ENCODE measurements at regions not wholly inside any gene's neighbourhood (a gene's known extent, or its start where the extent isn't known, plus 50 kb on each side); places are given as distances from the start of the nearest gene placed in this dataset.

DNA sequence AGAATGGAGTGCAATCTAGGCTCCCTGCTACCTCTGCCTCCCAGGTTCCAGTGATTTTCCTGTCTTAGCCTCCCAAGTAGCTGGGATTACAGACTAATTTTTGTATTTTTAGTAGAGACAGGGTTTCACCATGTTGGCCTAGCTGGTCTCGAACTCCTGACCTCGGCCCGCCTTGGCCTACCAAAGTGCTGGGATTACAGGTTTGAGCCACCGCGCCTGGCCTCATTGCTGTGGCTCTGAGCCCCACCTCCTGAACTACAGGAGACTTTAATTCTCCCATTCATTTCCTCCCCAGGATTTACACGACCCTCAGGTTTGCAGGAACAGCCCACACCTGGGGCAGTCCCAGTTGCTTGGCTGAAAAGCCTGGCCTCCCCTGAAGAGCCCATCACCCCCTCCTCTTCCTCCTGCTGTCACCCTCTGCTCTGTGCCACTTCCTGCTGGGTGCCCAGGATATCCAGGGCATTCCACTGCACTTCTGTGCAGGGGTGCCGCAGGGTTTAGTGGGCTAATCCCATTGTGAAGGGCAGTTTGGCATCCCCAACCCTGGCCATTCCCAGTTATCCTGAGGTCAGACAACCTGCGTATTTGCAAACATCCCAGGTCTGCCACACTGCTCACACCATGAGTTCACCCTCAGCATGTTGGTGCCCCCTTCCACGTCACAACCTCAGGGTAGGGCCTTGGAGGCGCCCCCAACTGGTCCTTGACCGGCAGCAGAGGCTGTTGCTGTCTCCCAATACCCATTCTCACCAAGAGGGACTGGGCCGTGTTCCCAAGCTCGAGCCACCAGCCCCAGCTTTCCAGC lies 265.0 kb upstream of the IRX4 start:
- ATAC-seq: no peak
- DNase-seq: no peak

DNA sequence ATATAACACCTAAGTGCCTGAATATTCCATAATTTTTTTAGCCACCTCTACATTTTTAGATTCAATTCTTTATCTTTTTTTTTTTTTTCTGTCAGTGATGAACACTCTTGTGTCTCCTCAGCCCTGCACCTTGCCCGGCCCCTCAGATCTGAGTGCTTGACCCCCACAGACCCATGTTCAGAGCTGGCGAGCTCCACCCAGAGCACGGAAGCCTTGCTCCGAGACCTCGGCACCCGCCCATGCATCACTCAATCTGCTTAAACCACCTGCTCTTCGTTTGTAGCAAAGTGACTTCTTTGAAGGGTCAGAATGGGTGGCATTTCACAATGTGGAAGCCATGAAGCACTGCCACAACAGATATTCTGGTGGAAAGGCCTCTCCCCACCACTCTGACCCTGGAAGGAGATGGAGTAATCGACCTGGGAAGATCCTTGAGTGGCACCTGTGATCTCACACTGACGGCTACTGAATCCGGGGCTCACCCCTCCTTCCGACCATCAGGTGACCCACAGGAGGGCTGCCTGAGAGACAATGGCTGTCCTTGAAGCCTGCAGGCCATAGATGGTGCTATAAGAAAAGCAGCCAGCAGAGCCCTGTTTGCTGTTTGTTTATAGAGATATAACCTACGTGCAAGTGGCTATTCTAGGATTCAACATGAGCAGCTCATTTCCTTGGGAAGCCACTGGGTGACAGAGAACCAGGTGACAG lies 261.1 kb upstream of the IRX4 start:
- no peak for DNase-seq
- ATAC-seq: no peak

DNA sequence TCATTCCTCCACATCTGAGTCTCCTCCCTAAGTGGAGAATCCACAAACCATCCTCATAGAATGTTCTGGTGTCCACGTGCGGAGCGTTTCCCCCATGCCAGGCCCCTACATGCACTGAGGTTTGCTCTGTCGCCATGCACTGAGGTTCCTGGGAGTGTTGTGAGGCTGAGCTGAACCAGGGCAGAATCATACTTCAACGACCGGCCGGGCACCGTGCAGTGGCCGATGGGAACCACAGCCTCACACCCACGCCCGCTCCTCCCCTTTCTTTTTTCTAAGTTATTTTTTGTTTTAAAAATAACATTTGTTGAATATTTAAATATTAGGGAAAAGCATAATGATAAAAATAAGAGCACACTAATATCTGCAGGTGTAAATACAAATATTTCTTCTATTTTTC lies 260.4 kb upstream of the IRX4 start:
- no peak for DNase-seq
- no peak for ATAC-seq

DNA sequence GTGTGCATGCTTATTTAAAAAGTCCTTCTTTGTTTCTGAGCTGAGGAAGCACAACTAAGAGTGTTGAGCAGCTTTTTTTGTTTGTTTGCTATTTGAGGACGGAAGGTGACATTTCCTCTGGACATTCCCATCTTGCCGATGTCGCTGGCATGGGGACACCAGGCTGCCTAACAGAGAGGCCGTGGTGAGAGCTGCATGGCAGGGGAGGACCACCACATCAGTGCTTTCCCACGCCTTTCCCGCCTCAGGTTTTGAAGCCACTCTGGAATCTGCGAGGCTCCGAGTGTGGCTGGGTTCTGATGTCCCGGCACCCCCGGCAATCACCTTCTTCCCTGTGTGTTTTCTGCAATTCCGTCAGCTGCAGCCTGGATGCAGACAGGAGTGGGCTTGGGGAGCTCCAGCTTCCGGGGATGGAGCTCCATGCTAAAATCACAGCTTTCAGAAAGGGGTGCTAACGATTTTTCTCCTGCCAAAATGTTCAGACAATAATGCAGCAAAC lies 259.8 kb upstream of the IRX4 start:
- ATAC-seq (no peak), DNase-seq (no peak)

DNA sequence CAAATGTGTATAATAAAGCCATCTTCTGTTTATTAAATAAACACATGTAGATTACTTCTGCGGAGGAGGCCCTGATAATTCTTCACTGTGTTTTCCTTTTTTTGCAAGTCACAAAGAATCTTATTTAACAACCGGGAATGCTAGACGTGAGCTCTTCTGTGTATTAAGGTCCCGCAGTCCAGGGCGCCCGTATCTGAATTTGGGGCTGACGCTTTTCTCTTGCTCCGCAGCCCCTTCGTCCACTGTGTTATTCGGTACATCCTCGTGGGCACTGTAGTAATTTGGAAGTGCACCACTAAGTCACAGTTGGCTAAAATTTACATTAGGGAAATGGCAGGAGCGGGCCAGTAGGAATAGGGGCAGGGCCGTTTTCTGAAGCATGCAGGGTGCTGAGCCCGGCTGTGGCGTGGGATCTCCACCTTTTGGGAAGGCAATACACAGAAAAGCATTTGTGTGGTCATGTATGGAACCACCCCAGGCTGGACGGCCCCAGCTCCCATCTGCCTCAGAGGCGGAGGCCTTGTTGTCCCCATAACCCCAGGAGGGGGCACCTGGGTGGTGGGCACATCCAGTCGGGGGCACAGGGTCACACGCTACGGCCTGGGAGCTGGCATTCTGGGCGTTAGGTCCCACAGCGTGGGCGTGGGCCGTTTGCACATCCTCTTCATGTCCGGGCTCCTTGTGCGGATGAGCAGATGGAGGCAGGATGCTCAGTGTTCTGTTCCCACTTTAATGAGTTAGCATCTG lies 258.7 kb upstream of the IRX4 start:
- ATAC-seq (no peak), DNase-seq (no peak)

DNA sequence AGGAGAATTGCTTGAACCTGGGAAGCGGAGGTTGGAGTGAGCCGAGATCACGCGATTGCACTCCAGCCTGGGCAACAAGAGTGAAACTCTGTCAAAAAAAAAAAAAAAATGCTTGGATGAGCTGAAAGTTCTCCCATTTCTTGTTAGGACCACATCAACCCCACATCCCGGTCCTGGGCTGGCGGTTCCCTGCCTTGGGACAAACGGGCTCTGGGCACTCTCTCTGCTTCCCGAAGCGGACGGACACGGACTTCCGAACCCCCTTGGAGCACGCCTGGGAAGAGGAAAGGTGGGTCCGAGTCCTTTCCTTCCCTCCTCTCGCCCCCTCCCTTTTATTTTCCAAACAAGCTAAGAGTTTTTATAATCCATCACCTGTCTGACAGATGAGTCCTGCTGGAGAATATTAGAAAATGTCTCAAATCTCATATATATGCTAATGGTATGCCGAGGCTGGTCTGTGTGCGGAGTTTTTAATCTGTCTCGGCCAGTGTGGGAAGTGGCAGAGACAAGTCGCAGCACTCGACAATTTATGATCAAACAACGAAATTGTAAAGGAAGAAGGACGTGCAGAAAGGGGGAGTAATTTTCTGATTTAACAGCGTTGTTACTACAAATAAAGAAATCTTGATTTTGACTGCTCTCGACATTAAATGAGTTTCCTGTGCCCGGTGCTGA lies 257.9 kb upstream of the IRX4 start:
- ATAC-seq (no peak), DNase-seq (no peak)

DNA sequence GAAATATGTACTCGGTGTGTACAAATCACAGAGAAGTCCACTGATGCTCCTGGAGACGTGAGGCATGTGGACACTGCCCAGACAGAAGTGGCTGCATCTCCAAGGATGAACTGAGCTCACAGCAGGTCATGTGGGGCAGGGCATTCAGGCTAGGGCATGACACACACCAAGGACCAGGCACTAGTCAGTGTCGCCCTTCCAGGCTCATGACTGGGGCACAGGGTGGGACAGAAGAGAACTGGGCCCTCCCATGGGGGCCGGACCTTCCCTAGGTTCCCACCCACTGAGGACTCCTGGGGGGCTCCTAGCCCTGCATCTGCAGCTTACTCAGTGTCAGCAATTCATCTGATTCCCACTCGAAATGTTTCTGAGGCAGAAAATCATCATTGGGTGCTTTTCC lies 256.8 kb upstream of the IRX4 start:
- DNase-seq (no peak), ATAC-seq (no peak)

DNA sequence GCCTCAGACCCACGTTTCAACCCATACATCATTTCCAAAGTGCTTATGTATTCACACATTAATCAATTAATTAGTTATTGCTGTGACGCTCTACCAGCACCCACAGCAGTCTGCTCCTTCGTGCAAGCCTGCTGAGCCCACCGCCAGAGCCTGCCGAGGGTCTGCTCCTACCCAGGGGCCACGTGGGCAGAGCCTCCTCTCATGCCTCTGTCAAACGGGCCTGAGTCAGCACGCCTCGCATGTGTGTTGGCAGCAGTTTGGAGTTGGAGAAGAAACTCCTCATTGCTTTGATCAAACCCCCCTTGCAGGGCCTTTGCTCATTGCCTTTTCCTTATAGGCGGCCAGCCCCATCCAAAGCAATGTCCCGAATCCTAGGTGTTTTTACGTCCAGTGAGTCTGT lies 256.2 kb upstream of the IRX4 start:
- ATAC-seq: no peak
- no peak for DNase-seq

DNA sequence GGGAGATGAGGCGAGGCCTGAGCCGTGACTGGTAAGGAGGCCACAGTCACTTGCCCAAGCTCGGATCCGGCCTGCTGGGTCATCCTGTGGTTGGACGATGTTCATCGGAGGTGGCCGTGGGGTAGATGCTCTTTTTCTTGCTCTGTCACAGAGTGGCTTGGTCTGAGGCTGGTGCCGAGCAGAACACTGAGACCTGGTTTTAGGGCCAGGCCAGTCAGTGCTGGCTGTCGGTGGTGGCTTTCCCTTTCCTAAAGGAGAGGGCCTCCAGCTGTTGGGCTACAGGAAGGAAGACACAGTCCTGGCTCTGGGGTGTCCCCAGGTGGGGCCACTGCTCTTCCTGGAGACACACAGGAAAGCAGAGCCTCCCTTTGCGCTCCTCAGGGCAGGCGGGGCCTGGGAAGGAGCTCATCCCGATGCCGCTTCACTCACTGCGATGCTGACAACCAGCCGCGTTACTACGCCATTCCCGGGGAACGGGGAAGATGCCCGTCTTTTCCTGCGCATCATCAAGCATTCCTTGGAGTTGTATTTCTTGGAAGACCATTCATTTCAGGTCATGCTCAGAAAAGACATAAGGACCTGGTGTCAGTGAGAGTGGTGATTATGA lies 254.8 kb upstream of the IRX4 start:
- no peak for DNase-seq
- no peak for ATAC-seq

DNA sequence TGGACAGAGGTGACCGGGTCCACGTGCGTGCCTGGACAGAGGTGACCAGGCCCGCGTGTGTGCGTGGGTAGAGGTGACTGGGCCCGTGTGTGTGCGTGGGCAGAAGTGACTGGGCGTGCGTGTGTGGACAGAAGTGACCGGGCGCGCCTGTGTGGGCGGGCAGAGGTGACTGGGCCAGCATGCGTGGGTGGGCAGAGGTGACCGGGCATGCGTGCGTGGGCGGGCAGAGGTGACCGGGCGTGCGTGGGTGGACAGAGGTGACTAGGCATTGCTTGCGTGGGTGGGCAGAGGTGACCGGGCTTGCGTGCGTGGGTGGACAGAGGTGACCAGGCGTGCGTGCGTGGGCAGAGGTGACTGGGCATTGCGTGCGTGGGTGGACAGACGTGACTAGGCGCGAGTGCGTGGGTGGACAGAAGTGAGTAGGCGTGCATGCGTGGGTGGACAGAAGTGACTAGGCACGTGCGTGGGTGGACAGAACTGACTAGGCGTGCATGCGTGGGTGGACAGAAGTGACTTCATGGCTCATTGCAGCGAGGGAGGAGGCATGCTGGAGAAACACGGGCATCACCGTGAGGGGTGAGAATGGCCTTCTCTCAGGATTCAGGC lies 254.1 kb upstream of the IRX4 start:
- no peak for ATAC-seq
- no peak for DNase-seq

DNA sequence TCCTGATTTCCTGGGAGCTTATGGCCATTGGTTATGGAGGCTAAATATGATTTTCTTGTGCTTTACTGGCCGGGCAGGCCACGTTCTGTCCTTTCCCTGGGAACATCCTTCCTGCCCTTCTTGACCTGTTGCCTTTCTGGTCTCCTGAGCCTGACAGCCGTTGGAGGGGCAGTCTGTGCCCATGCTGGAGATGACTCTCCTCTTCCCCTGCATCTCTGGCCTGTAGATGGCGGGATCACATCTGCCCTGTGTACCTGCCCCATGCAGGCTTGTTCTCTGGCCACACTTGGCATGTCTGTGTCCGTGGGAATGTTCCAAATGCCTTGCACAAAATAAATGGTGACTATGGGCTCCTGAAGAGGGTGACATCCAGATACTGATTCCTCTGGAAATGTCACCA lies 253.1 kb upstream of the IRX4 start:
- no peak for ATAC-seq

DNA sequence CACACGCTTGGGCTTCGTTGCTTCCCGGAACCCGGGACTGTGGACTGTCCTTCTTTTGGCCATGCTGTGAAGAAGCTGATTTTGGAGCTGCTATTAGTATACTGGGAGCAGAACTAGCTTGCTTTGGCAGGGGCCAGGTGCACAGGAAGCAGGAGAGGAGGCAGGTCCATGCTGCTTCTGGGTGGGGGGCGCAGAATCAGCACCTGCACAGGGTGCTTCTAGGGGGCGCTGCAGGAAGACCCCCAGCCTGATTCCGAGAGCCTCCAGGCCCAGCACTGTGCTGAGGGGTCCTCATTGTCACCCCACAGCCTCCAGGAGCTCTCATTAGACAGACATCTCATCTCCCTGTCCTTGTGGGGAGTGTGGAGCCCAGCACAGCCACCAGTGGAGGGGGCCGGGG lies 252.6 kb upstream of the IRX4 start:
- DNase-seq (no peak), ATAC-seq (no peak)

More for the DNA sequence above, 253.1 kb upstream of the IRX4 start:
- DNase-seq: no peak

DNA sequence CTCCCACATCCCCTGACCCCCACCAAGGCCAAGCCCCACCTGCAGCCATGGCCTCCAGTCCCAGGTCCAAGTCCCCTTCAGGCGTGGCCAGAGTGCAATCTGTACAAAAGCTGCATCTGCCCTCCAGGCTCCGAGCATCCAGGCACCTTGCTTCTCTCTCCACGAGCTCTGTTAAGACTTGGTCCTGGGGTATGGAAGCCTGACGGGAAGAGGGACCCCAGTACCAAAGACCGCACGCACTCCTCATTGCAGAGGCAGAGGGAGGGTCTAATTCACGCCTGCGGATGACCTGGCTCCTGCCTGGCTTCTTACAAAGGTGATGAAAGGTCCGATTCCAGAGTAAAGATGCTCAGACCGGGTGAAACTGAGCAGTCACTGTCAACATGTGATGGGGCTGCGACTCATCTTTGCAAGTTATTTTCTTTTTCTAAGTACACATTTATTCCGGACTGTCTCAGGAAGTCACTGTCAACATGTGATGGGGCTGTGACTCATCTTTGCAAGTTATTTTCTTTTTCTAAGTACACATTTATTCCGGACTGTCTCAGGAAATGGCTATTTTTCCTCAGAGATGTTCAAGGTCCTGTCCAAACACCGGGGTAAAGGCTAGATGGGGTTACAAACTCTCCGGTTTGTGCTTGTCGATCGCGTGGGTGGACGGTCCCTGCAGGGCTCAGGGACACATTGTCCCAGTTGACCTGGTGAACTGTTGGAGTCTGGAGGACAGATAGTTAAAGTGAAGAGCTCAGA lies 252.0 kb upstream of the IRX4 start:
- no peak for ATAC-seq

DNA sequence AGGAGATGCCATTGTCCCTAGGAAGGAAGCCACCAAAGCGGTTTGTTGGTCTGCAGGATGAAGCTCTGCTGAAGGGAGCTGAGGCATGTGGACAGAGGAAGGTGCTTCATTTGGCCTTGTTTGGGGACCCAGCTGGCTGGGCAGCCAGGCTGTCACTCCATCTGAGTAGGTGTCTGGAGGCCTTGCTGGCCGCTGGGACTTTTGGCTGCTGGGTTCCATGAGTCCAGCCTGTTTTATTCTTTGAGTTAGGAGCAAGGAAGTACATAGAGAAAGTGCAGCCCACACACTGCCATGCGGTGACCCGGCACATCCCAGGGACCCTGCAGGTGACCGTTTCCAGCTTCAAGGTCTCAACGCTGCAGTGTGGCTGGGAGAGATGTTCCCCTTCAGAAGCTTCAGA lies 251.2 kb upstream of the IRX4 start:
- ATAC-seq (no peak), DNase-seq (no peak)

More for the DNA sequence above, 252.0 kb upstream of the IRX4 start:
- no peak for DNase-seq

DNA sequence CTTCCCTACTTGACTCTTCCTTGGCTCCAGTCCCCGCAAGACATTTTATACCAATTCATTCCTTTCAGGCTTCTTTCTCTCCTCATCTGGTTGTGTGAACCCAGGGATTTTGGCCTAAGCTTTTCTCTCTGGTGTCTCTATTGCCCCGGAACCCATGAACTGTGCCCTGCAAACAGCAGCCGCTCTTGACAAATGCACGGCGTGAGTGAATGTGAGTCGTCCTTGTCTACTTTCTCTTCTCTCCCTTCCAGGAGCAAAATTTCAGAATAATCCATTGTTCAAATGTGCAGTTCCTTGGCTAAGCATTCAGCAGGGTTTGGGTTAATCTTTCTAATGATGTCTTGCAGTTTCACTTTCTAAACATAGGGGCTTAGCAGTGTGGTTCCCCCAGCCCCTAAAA lies 250.4 kb upstream of the IRX4 start:
- DNase-seq: no peak
- ATAC-seq: no peak

DNA sequence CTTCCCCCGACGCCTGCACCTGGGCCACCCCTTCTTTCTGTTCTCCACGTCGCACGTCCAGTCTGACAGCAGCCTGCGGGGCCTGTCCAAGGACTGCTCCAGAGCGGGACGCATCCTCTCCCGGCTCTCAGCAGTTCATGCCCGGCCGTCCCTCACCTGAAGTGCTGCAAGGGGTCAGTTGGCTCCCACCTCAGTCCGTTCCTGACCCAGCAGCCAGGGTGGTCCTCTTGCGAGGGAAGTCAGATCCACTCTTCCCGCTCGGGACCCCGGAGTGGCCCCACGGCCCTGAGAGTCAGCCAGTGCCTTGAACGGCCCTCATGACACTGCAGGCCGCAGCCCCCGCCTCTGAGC lies 249.7 kb upstream of the IRX4 start:
- DNase-seq (no peak), ATAC-seq (no peak)

DNA sequence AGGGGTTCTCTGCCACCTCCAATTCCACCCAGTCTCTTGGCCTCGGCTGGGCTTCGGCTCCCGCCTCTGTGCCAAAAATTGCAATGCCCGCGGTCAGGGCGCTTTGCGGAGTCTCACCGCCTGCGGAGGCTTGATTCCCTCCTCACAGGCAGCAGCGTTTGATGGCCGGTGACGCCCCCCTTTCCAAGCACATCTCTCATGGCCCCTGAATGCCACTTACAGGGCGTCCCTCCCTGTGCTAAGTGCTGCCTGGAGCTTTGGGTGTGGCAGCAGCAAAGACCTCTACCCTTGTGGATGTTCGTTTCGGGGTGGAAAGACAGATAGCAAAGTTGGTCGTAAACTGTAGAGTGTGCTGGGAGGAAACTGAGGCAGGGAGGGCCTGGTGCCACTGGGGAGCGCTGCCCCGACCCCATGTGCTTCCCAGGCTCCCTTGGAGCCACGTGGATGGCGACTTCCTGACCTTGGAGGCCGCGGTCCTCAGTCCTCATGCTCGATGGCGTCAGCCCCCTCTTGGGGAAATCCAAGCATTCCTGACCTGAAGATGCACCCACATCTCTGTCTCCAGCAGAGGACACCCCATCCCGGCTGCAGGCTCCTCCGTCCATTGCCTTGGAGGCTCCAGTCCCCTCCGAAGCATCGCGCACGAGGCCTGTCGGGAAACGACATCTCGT lies 249.2 kb upstream of the IRX4 start:
- DNase-seq (no peak), ATAC-seq (no peak)

DNA sequence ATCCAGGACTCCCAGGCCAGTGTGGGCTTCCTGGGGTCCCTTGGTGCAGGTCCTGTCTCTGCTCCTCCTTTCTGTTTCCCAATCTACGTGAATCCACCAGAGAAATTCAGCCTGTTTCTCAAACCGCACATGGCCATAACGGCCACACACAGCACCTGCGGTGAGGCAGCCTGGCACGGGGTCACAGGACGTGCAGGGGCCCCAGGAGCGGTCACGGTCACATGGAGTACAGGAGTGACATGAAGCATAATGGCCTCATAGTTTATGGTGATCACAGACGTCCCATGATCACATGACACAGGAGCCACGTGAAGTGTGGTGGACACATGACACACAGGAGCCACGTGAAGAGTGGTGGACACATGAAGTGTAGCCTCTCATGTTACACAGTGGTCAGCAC lies 248.5 kb upstream of the IRX4 start:
- ATAC-seq: no peak
- no peak for DNase-seq

DNA sequence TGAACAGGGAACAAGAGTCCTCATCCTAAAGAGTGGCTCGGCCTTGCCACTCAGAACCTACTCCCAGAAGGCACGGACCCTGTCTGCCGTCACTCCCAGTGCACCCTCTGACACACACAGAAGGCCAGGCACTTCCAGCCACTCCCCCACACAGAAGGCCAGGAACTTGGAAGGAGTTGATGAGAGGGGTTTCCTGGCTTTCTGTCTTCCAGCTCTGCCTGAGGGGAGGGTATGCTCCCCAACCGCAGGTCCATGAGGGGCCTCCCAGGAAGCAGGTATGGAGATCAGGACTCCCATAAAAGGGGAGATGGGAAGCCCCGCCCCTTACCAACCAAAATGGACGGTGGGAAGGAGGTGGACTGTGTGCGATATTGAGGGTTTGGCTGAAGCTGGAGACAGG lies 247.6 kb upstream of the IRX4 start:
- DNase-seq (no peak), ATAC-seq (no peak)

DNA sequence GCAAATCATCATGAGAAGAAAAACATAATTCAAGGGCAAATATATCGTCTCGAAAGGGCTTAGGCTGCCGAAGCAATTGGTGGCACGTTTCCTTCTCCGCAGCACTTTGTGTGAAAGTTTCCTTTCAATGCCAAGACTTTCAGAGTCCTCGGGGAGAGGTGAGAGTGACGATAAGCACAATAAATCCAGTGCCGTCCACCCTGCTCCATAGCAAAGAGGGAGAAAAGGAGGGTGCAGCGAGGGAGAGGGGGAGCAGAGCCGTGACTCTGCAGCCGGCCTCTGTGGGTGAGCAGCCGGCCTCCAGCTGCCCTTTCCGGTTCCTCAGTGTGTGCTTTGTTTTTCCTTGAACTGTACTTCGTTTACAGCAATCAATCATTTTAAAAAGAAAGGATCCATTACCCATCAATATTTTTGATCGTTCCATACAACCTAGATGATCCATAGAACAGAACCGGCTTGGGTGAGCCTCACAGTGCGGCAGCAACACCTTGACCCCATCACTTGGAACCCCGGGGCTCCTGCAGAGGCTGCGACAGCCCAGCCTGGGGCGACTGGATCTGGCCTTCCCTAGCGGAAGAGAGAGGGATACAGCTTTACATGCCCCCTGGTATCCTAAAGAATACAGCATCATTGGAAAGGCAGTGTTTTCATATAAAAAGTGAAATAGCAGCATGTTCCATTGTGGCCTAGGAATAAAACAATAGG lies 247.0 kb upstream of the IRX4 start:
- ATAC-seq: no peak
- no peak for DNase-seq
